ENCODE measurements at regions not wholly inside any gene's neighbourhood (a gene's known extent, or its start where the extent isn't known, plus 50 kb on each side); places are given as distances from the start of the nearest gene placed in this dataset.

GRCh38 chr4:160125576-160126287, 1022.9 kb downstream of the RAPGEF2 start:
- DNase-seq: peak; percentile 68

GRCh38 chr4:160127211-160127610, 1024.3 kb downstream of the RAPGEF2 start:
- no peak for DNase-seq

- peak; percentile 28 for DNase-seq
These were observed 1026.6 kb downstream of the RAPGEF2 start for GRCh38 chr4:160129439-160129838.

- DNase-seq: no peak
These were observed 1033.1 kb downstream of the RAPGEF2 start for GRCh38 chr4:160136021-160136420.

- no peak for DNase-seq
These were observed 1038.3 kb downstream of the RAPGEF2 start for GRCh38 chr4:160141206-160141605.

- no peak for DNase-seq
These were observed 1039.7 kb downstream of the RAPGEF2 start for GRCh38 chr4:160142579-160142978.

GRCh38 chr4:160143574-160143973, 1040.7 kb downstream of the RAPGEF2 start:
- peak; percentile 7 for DNase-seq

- no peak for DNase-seq
These were observed 1056.6 kb downstream of the RAPGEF2 start for GRCh38 chr4:160159457-160159856.

GRCh38 chr4:160161026-160161425, 1058.1 kb downstream of the RAPGEF2 start:
- no peak for DNase-seq

GRCh38 chr4:160175064-160175643, 1072.3 kb downstream of the RAPGEF2 start:
- no peak for DNase-seq

- no peak for DNase-seq
These were observed 1077.3 kb downstream of the RAPGEF2 start for GRCh38 chr4:160180211-160180610.

GRCh38 chr4:160182727-160183126, 1079.8 kb downstream of the RAPGEF2 start:
- DNase-seq: no peak

- no peak for DNase-seq
These were observed 1082.0 kb downstream of the RAPGEF2 start for GRCh38 chr4:160184884-160185283.

- no peak for DNase-seq
These were observed 1090.9 kb downstream of the RAPGEF2 start for GRCh38 chr4:160193787-160194186.

GRCh38 chr4:160194716-160195115, 1091.8 kb downstream of the RAPGEF2 start:
- DNase-seq: no peak

- peak; percentile 16 for DNase-seq
These were observed 1099.9 kb downstream of the RAPGEF2 start for GRCh38 chr4:160202802-160203201.

- no peak for DNase-seq
These were observed 1109.2 kb downstream of the RAPGEF2 start for GRCh38 chr4:160212078-160212477.

GRCh38 chr4:160213366-160213765, 1110.5 kb downstream of the RAPGEF2 start:
- peak; percentile 1 for DNase-seq

GRCh38 chr4:160217352-160217751, 1114.5 kb downstream of the RAPGEF2 start:
- no peak for DNase-seq

GRCh38 chr4:160224049-160224448, 1121.2 kb downstream of the RAPGEF2 start:
- no peak for DNase-seq

GRCh38 chr4:160233141-160233540, 1130.3 kb downstream of the RAPGEF2 start:
- no peak for DNase-seq

GRCh38 chr4:160235285-160235684, 1132.4 kb downstream of the RAPGEF2 start:
- no peak for DNase-seq

- no peak for DNase-seq
These were observed 1132.9 kb downstream of the RAPGEF2 start for GRCh38 chr4:160235771-160236170.

- no peak for DNase-seq
These were observed 1135.9 kb downstream of the RAPGEF2 start for GRCh38 chr4:160238790-160239189.
